Gastroesophageal sphincter (tissue), 3 donors: ENCODE measurements at regions not wholly inside any gene's neighbourhood (a gene's known extent, or its start where the extent isn't known, plus 50 kb on each side); places are given as distances from the start of the nearest gene placed in this dataset.

Experiments
- EP300 ChIP-seq: sonication (generic); formaldehyde crosslinking; IDR thresholded peaks from one replicate; pipeline ENCODE4 v1.6.1; 2017; ENCODE audit warnings: antibody characterized with exemption, mild to moderate bottlenecking
- POLR2A ChIP-seq, 2 donors: fragments of 450-650 bp; IDR thresholded peaks; one replicate each; pipeline ENCODE4 v1.6.1; 2017; ENCODE audit warnings: antibody characterized with exemption in 2 of 2, mild to moderate bottlenecking in 2 of 2, moderate library complexity in 1 of 2
- POLR2AphosphoS5 ChIP-seq: sonication (generic); formaldehyde crosslinking; IDR thresholded peaks from one replicate; pipeline ENCODE4 v1.6.1; 2017; ENCODE audit warnings: antibody characterized with exemption
- TF ChIP-seq, protein P1 (sequence below), 4 experiments: fragments of 200-600 bp in 2 of 4; fragments of 450-650 bp in 2 of 4; sonication (generic) in 1 of 4; IDR thresholded peaks; one replicate each; pipeline ENCODE4 v1.5.1; 2017 to 2019; ENCODE audit warnings: antibody characterized with exemption in 4 of 4, mild to moderate bottlenecking in 2 of 4, moderate library complexity in 2 of 4

DNA sequence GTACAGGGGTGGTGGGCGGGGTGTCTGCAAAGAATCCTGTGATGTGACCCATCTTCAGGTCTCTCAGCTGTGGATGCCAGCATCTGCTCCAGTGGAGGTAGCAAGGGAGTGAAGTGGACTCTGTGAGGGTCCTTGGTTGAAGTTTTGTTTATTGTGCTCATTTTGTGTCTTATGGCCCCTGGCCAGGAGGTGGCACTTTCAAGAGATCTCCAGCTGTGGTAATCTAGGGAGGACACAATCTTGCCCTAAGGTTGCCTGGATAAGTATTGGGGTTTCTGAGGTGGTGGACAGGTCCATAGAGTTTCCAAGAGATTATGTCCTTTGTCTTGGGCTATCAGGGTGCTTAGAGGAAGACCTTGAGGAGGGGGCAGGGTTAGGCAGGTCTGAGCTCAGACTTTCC is 260.7 kb downstream of the CCDC59 start:
- TF ChIP-seq, protein P1, sequence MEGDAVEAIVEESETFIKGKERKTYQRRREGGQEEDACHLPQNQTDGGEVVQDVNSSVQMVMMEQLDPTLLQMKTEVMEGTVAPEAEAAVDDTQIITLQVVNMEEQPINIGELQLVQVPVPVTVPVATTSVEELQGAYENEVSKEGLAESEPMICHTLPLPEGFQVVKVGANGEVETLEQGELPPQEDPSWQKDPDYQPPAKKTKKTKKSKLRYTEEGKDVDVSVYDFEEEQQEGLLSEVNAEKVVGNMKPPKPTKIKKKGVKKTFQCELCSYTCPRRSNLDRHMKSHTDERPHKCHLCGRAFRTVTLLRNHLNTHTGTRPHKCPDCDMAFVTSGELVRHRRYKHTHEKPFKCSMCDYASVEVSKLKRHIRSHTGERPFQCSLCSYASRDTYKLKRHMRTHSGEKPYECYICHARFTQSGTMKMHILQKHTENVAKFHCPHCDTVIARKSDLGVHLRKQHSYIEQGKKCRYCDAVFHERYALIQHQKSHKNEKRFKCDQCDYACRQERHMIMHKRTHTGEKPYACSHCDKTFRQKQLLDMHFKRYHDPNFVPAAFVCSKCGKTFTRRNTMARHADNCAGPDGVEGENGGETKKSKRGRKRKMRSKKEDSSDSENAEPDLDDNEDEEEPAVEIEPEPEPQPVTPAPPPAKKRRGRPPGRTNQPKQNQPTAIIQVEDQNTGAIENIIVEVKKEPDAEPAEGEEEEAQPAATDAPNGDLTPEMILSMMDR (IDR thresholded peaks at IDR 0.05), result no peak
- TF ChIP-seq POLR2A (IDR thresholded peaks at IDR 0.05), result no peak
- no peak for TF ChIP-seq POLR2AphosphoS5
- TF ChIP-seq EP300, result no peak
